ENCODE measurements at regions not wholly inside any gene's neighbourhood (a gene's known extent, or its start where the extent isn't known, plus 50 kb on each side); places are given as distances from the start of the nearest gene placed in this dataset.

- no peak for DNase-seq
Measured at GRCh38 chr2:56626927-56627326, 443.1 kb downstream of the CCDC85A start.

- no peak for DNase-seq
Measured at GRCh38 chr2:56630286-56630685, 446.5 kb downstream of the CCDC85A start.

- no peak for DNase-seq
Measured at GRCh38 chr2:56647997-56648396, 464.2 kb downstream of the CCDC85A start.

GRCh38 chr2:56648802-56649201 lies 465.0 kb downstream of the CCDC85A start:
- no peak for DNase-seq

- DNase-seq = no peak
Measured at GRCh38 chr2:56654936-56655335, 471.1 kb downstream of the CCDC85A start.

GRCh38 chr2:56656826-56657225 lies 473.0 kb downstream of the CCDC85A start:
- no peak for DNase-seq

- no peak for DNase-seq
Measured at GRCh38 chr2:56666777-56667176, 483.0 kb downstream of the CCDC85A start.

- DNase-seq = no peak
Measured at GRCh38 chr2:56671973-56672569, 488.3 kb downstream of the CCDC85A start.

GRCh38 chr2:56674084-56674483 lies 490.3 kb downstream of the CCDC85A start:
- DNase-seq = no peak

GRCh38 chr2:56676966-56677365 lies 493.2 kb downstream of the CCDC85A start:
- no peak for DNase-seq

- DNase-seq = no peak
Measured at GRCh38 chr2:56680971-56681631, 497.3 kb downstream of the CCDC85A start.

GRCh38 chr2:56681659-56682396 lies 498.0 kb downstream of the CCDC85A start:
- DNase-seq = no peak

- DNase-seq = no peak
Measured at GRCh38 chr2:56682397-56682760, 498.6 kb downstream of the CCDC85A start.

- DNase-seq = no peak
Measured at GRCh38 chr2:56684327-56684726, 500.5 kb downstream of the CCDC85A start.

GRCh38 chr2:56685205-56685604 lies 501.4 kb downstream of the CCDC85A start:
- no peak for DNase-seq

GRCh38 chr2:56687169-56687568 lies 503.4 kb downstream of the CCDC85A start:
- no peak for DNase-seq

GRCh38 chr2:56688661-56689060 lies 504.9 kb downstream of the CCDC85A start:
- DNase-seq = no peak

GRCh38 chr2:56693501-56693900 lies 509.7 kb downstream of the CCDC85A start:
- DNase-seq = no peak

- no peak for DNase-seq
Measured at GRCh38 chr2:56703001-56703400, 519.2 kb downstream of the CCDC85A start.

GRCh38 chr2:56705713-56706112 lies 521.9 kb downstream of the CCDC85A start:
- no peak for DNase-seq

GRCh38 chr2:56707218-56707617 lies 523.4 kb downstream of the CCDC85A start:
- DNase-seq = no peak

GRCh38 chr2:56707650-56708049 lies 523.9 kb downstream of the CCDC85A start:
- DNase-seq = no peak

GRCh38 chr2:56709181-56709580 lies 525.4 kb downstream of the CCDC85A start:
- DNase-seq = no peak

- DNase-seq = no peak
Measured at GRCh38 chr2:56713161-56713676, 529.4 kb downstream of the CCDC85A start.
